WTC11 (cell line): ENCODE measurements at regions not wholly inside any gene's neighbourhood (a gene's known extent, or its start where the extent isn't known, plus 50 kb on each side); places are given as distances from the start of the nearest gene placed in this dataset.

Experiments used
- ATAC-seq: fragments of 200-7000 bp; cut with Tn5 transposase; 2 replicates; pipeline ENCODE4 v1.10.0; 2021; ENCODE audit warnings: mild to moderate bottlenecking, moderate library complexity
- CTCF ChIA-PET: fragments of 300-600 bp; sonication (Branson Sonifier 250); formaldehyde crosslinking; loops from one replicate; lab custom pipeline; 2021; ENCODE audit warnings: antibody characterized with exemption; lab: Charles Lee
- POLR2A ChIA-PET: fragments of 350-600 bp; sonication (Branson Sonifier 250); formaldehyde crosslinking; loops from one replicate; lab custom pipeline; 2021; ENCODE audit warnings: antibody characterized with exemption; lab: Charles Lee
- DNase-seq: peaks from one replicate; pipeline ENCODE4 v3.0.0; 2021; ENCODE audit warnings: low spot score
- H3K27ac Mint-ChIP-seq: 2 replicates; pipeline ENCODE4 v1.8.0; 2021; ENCODE audit warnings: mixed read lengths
- H3K27me3 Mint-ChIP-seq: 2 replicates; pipeline ENCODE4 v1.8.0; 2021; ENCODE audit warnings: low read depth, mild to moderate bottlenecking, moderate library complexity, mixed read lengths
- H3K36me3 Mint-ChIP-seq: 2 replicates; pipeline ENCODE4 v1.8.0; 2021; ENCODE audit warnings: mixed read lengths
- H3K4me1 Mint-ChIP-seq: 2 replicates; pipeline ENCODE4 v1.8.0; 2022; ENCODE audit warnings: mixed read lengths
- H3K4me3 Mint-ChIP-seq: 2 replicates; pipeline ENCODE4 v1.8.0; 2021; ENCODE audit warnings: mild to moderate bottlenecking, moderate library complexity, mixed read lengths
- H3K9me3 Mint-ChIP-seq: 2 replicates; pipeline ENCODE4 v1.8.0; 2021; ENCODE audit warnings: mixed read lengths
- ATF3 ChIP-seq: sonication (generic); formaldehyde crosslinking; conservative IDR thresholded peaks from 2 replicates; pipeline ENCODE4 v1.8.1; 2022; ENCODE audit warnings: mild to moderate bottlenecking, missing genetic modification reagents
- CTCF ChIP-seq: fragments of 200-600 bp; IDR thresholded peaks from 2 replicates; pipeline ENCODE4 v1.8.0; 2022; ENCODE audit warnings: antibody characterized with exemption
- ERG ChIP-seq: fragments of 250-450 bp; sonication (Bioruptor Pico); IDR thresholded peaks from 2 replicates; pipeline ENCODE4 v1.8.0; 2021; ENCODE audit warnings: mild to moderate bottlenecking
- IRF1 ChIP-seq: sonication (generic); formaldehyde crosslinking; IDR thresholded peaks from 2 replicates; pipeline ENCODE4 v1.8.0; 2023; ENCODE audit warnings: missing genetic modification reagents
- NFE2L1 ChIP-seq: sonication (generic); formaldehyde crosslinking; IDR thresholded peaks from 2 replicates; pipeline ENCODE4 v1.8.1; 2023; ENCODE audit warnings: missing genetic modification reagents
- NR1H2 ChIP-seq: sonication (generic); formaldehyde crosslinking; IDR thresholded peaks from 2 replicates; pipeline ENCODE4 v1.9.0; 2021; ENCODE audit warnings: mild to moderate bottlenecking, moderate library complexity, missing genetic modification reagents
- PREB ChIP-seq: sonication (generic); formaldehyde crosslinking; IDR thresholded peaks from 2 replicates; pipeline ENCODE4 v1.8.1; 2022; ENCODE audit warnings: mild to moderate bottlenecking, missing genetic modification reagents, moderate library complexity, borderline replicate concordance
- RELA ChIP-seq: sonication (generic); formaldehyde crosslinking; IDR thresholded peaks from 2 replicates; pipeline ENCODE4 v1.8.1; 2022; ENCODE audit warnings: missing genetic modification reagents, mild to moderate bottlenecking, borderline replicate concordance
- SMAD3 ChIP-seq: sonication (generic); formaldehyde crosslinking; IDR thresholded peaks from 2 replicates; pipeline ENCODE4 v1.8.0; 2022; ENCODE audit warnings: missing genetic modification reagents, mild to moderate bottlenecking, borderline replicate concordance
- SMAD4 ChIP-seq: sonication (generic); formaldehyde crosslinking; IDR thresholded peaks from 2 replicates; pipeline ENCODE4 v1.8.0; 2022; ENCODE audit warnings: mild to moderate bottlenecking, missing genetic modification reagents
- TCF7 ChIP-seq: sonication (generic); formaldehyde crosslinking; IDR thresholded peaks from 2 replicates; pipeline ENCODE4 v1.8.0; 2022; ENCODE audit warnings: mild to moderate bottlenecking, low read depth, missing genetic modification reagents, moderate library complexity
- ZNF281 ChIP-seq: sonication (generic); formaldehyde crosslinking; IDR thresholded peaks from 2 replicates; pipeline ENCODE4 v1.8.0; 2023; ENCODE audit warnings: mild to moderate bottlenecking, missing genetic modification reagents
- ZNF671 ChIP-seq: fragments of 250-450 bp; sonication (Bioruptor Pico); IDR thresholded peaks from 2 replicates; pipeline ENCODE4 v1.8.0; 2021; ENCODE audit warnings: mild to moderate bottlenecking

GRCh38 chr1:115189814-115190539 is 100.7 kb upstream of the TSPAN2 start:
- ATAC-seq = no peak
- no peak overlapping the region for H3K27ac Mint-ChIP-seq

GRCh38 chr1:115188680-115189395 is 99.5 kb upstream of the TSPAN2 start:
- TF ChIP-seq ERG (CRISPR knock-in tag) (no peak), ZNF671 (CRISPR knock-in tag) (no peak), IRF1 (no peak), NR1H2 (CRISPR knock-in tag) (no peak), SMAD3 (CRISPR knock-in tag) (no peak), ZNF281 (CRISPR knock-in tag) (no peak), ATF3 (no peak), SMAD4 (CRISPR knock-in tag) (no peak), RELA (CRISPR knock-in tag) (no peak), PREB (CRISPR knock-in tag) (no peak)
- TF ChIP-seq, all 79 proteins: peak for 0
- POLR2A ChIA-PET = no interaction called here
- H3K27ac Mint-ChIP-seq = no peak overlapping the region
- CTCF ChIA-PET = no interaction called here
- H3K27me3 Mint-ChIP-seq = no peaks in the 10 kb centered on the region; the same call in 1 of the 2 replicates
- no peaks in the 10 kb centered on the region for H3K36me3 Mint-ChIP-seq
- no peak for ATAC-seq
- peaks cover 6% of the 10 kb centered on the region for H3K4me1 Mint-ChIP-seq
- DNase-seq = no peak
- H3K9me3 Mint-ChIP-seq = peaks cover 4% of the 10 kb centered on the region; the same call in 1 of the 2 replicates
- no peak overlapping the region for H3K4me3 Mint-ChIP-seq

More at GRCh38 chr1:115189814-115190539, 100.7 kb upstream of the TSPAN2 start:
- no peak for DNase-seq
- Mint-ChIP-seq H3K9me3 (peaks cover 4% of the 10 kb centered on the region; the same call in 1 of the 2 replicates), H3K4me3 (no peak overlapping the region), H3K36me3 (no peaks in the 10 kb centered on the region), H3K4me1 (peaks cover 13% of the 10 kb centered on the region), H3K27me3 (no peaks in the 10 kb centered on the region; the same call in 1 of the 2 replicates)
- CTCF ChIA-PET = no interaction called here
- TF ChIP-seq NFE2L1 (CRISPR knock-in tag) = no peak
- TF ChIP-seq CTCF = no peak
- TF ChIP-seq TCF7 (CRISPR knock-in tag) = no peak
- POLR2A ChIA-PET = no interaction called here
